D721Med (cell line): ENCODE measurements at regions not wholly inside any gene's neighbourhood (a gene's known extent, or its start where the extent isn't known, plus 50 kb on each side); places are given as distances from the start of the nearest gene placed in this dataset.

ENCODE experiments used
- DNase-seq: peaks from one replicate; pipeline ENCODE4 v3.0.0; 2011; ENCODE audit warnings: low spot score; ENCODE audit not compliant: insufficient read length
- FAIRE-seq: peaks from 2 replicates; lab custom pipeline; 2011; peaks lifted over from hg19 to GRCh38; lab: Jason Lieb, UNC
- CTCF ChIP-seq: IDR thresholded peaks from 2 replicates; pipeline ENCODE4 v1.5.1; 2012; ENCODE audit warnings: mild to moderate bottlenecking, control low read depth; ENCODE audit not compliant: insufficient read depth; ENCODE audit errors: missing control alignments

- FAIRE-seq (no peak), DNase-seq (no peak)
- TF ChIP-seq CTCF, result no peak
These were observed 128.7 kb upstream of the JCAD start for GRCh38 chr10:30188101-30188500.

GRCh38 chr10:30187010-30187409 lies 127.6 kb upstream of the JCAD start:
- no peak for FAIRE-seq
- DNase-seq, result no peak
- TF ChIP-seq CTCF, result no peak

GRCh38 chr10:30186371-30186875 lies 127.0 kb upstream of the JCAD start:
- DNase-seq (no peak), FAIRE-seq (no peak)

GRCh38 chr10:30185916-30186315 lies 126.5 kb upstream of the JCAD start:
- no peak for FAIRE-seq
- TF ChIP-seq CTCF, result no peak
- DNase-seq, result no peak

More at GRCh38 chr10:30186371-30186875, 127.0 kb upstream of the JCAD start:
- peak; percentile 32 for TF ChIP-seq CTCF

- no peak for FAIRE-seq
- no peak for TF ChIP-seq CTCF
These were observed 126.0 kb upstream of the JCAD start for GRCh38 chr10:30185341-30185740.

GRCh38 chr10:30184397-30185033 lies 125.1 kb upstream of the JCAD start:
- no peak for TF ChIP-seq CTCF
- DNase-seq (no peak), FAIRE-seq (no peak)

More at GRCh38 chr10:30185341-30185740, 126.0 kb upstream of the JCAD start:
- DNase-seq, result no peak

- no peak for TF ChIP-seq CTCF
- DNase-seq, result no peak
- no peak for FAIRE-seq
These were observed 123.6 kb upstream of the JCAD start for GRCh38 chr10:30183055-30183402.
